PC-9 (cell line): ENCODE measurements at regions not wholly inside any gene's neighbourhood (a gene's known extent, or its start where the extent isn't known, plus 50 kb on each side); places are given as distances from the start of the nearest gene placed in this dataset.
A peak's percentile ranks its signal among the peaks of the same experiment; 100 is the strongest.

Experiments used
- BruUV-seq: library from RNA; stranded (reverse); fragments of 400-500 nt; replicated peaks from 2 replicates; lab custom pipeline; 2021; lab: Mats Ljungman, UMichigan
- CTCF ChIA-PET: fragments of 300-600 bp; sonication (Branson Sonifier 250); formaldehyde crosslinking; loops from one replicate; lab custom pipeline; 2022; ENCODE audit warnings: antibody characterized with exemption; lab: Charles Lee
- POLR2A ChIA-PET: fragments of 300-600 bp; sonication (Branson Sonifier 250); formaldehyde crosslinking; loops from one replicate; lab custom pipeline; 2022; ENCODE audit warnings: antibody characterized with exemption; ENCODE audit not compliant: unreplicated experiment; lab: Charles Lee
- DNase-seq, 2 experiments: peaks; one replicate each; pipeline versions ENCODE4 v3.0.0 to v3.0.0-alpha.2; 2015 to 2022; ENCODE audit warnings: mixed read lengths in 1 of 2
- H2AFZ ChIP-seq: fragments of 200-600 bp; sonication (generic); 2 replicates; pipeline ENCODE4 v1.8.1; 2017; ENCODE audit warnings: antibody characterized with exemption
- H3F3A ChIP-seq: fragments of 200-600 bp; sonication (generic); 2 replicates; pipeline ENCODE4 v1.8.1; 2017; ENCODE audit warnings: antibody characterized with exemption, mild to moderate bottlenecking, low read depth; ENCODE audit not compliant: insufficient read depth
- H3K27ac ChIP-seq: fragments of 200-600 bp; sonication (generic); 2 replicates; pipeline ENCODE4 v1.6.1; 2016; ENCODE audit warnings: mixed run types
- H3K27me3 ChIP-seq: fragments of 200-600 bp; sonication (generic); 2 replicates; pipeline ENCODE4 v1.6.1; 2016; ENCODE audit warnings: low read depth, mixed run types; ENCODE audit not compliant: insufficient read depth
- H3K36me3 ChIP-seq: fragments of 200-600 bp; sonication (generic); 2 replicates; pipeline ENCODE4 v1.6.1; 2016; ENCODE audit warnings: low read depth, mixed run types
- H3K4me1 ChIP-seq: fragments of 200-600 bp; sonication (generic); replicated peaks from 2 replicates; pipeline ENCODE4 v1.6.1; 2016; ENCODE audit warnings: mixed run types; ENCODE audit not compliant: insufficient read depth
- H3K4me2 ChIP-seq: fragments of 200-600 bp; sonication (generic); 2 replicates; pipeline ENCODE4 v1.6.1; 2017; ENCODE audit warnings: mixed run types
- H3K4me3 ChIP-seq: fragments of 200-600 bp; sonication (generic); 2 replicates; pipeline ENCODE4 v1.6.1; 2016; ENCODE audit warnings: mixed run types
- H3K79me2 ChIP-seq: fragments of 200-600 bp; sonication (generic); 2 replicates; pipeline ENCODE4 v1.6.1; 2017; ENCODE audit warnings: low read depth, mixed run types
- H3K9me2 ChIP-seq: fragments of 200-600 bp; sonication (generic); 2 replicates; pipeline ENCODE4 v1.8.1; 2017; ENCODE audit warnings: mild to moderate bottlenecking; ENCODE audit not compliant: insufficient read depth
- H3K9me3 ChIP-seq: fragments of 200-600 bp; sonication (generic); 2 replicates; pipeline ENCODE4 v1.8.1; 2016; ENCODE audit warnings: low read depth; ENCODE audit not compliant: insufficient read depth
- H4K20me1 ChIP-seq: fragments of 200-600 bp; sonication (generic); 2 replicates; pipeline ENCODE4 v1.8.1; 2017; ENCODE audit not compliant: insufficient read depth
- EZH2 ChIP-seq: fragments of 200-600 bp; sonication (generic); IDR thresholded peaks from 2 replicates; pipeline ENCODE4 v1.8.0; 2017; ENCODE audit warnings: antibody characterized with exemption, low read depth
- intact Hi-C: fragments of 100-400 bp; cut with micrococcal nuclease; formaldehyde crosslinking; loops from one replicate; pipeline ENCODE4 v1.10.0; 2022; ENCODE audit not compliant: unreplicated experiment
- TF ChIP-seq, protein P1 (sequence below): fragments of 200-600 bp; sonication (generic); conservative IDR thresholded peaks from 2 replicates; pipeline ENCODE4 v1.6.1; 2017; ENCODE audit warnings: mixed run types, antibody characterized with exemption, mild to moderate bottlenecking, moderate library complexity

DNA sequence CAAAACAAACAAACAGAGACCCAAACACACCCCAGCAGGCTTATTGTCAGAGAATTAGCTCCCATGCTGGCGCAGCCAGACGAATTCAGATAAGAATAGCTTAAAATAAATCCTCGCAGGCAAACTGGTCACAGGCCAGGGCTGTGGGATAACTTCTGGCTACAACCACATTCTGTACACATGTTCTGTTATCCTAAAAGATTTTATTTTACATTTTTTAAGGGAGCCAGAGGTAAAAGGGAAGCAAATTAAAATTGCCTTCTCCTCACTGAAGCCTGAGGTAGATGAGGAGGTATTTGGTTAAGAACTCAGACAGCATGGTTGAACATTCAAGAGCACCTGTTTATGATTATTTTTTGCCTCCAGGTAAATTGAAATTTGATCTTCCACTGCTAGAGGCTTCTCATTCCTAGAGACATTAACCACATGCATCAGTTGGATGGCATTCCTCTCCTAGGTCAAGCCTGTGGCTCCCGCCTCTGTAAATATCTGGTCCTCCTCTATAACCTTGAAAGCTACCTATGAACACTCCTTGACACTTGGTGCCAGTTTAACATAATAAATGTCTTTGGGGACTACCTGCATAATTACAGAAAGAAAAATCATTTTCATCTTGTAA, 190.3 kb downstream of the SATB1 start:
- Histone ChIP-seq H3K27me3 (no peaks in the 10 kb centered on the region), H3K4me2 (no peak overlapping the region), H4K20me1 (no peaks in the 10 kb centered on the region), H3K27ac (no peak overlapping the region), H3K4me3 (no peak overlapping the region), H2AFZ (no peak overlapping the region), H3K9me2 (no peaks in the 10 kb centered on the region), H3K36me3 (no peaks in the 10 kb centered on the region), H3K9me3 (peaks cover 7% of the 10 kb centered on the region; the same call in 1 of the 2 replicates), H3K79me2 (no peaks in the 10 kb centered on the region), H3F3A (peaks cover 9% of the 10 kb centered on the region; the same call in 1 of the 2 replicates), H3K4me1 (peaks cover 28% of the 10 kb centered on the region)
- no TSS peak for BruUV-seq
- POLR2A ChIA-PET = interaction anchor here (0.5 kb wide), 1 partner anchor 68 kb away, joined by 4 read pairs; no protein-coding TSS in a partner anchor
- CTCF ChIA-PET = no interaction called here
- DNase-seq = peak; percentile 32 to 72
- TF ChIP-seq EZH2 = no peak
- TF ChIP-seq, protein P1, sequence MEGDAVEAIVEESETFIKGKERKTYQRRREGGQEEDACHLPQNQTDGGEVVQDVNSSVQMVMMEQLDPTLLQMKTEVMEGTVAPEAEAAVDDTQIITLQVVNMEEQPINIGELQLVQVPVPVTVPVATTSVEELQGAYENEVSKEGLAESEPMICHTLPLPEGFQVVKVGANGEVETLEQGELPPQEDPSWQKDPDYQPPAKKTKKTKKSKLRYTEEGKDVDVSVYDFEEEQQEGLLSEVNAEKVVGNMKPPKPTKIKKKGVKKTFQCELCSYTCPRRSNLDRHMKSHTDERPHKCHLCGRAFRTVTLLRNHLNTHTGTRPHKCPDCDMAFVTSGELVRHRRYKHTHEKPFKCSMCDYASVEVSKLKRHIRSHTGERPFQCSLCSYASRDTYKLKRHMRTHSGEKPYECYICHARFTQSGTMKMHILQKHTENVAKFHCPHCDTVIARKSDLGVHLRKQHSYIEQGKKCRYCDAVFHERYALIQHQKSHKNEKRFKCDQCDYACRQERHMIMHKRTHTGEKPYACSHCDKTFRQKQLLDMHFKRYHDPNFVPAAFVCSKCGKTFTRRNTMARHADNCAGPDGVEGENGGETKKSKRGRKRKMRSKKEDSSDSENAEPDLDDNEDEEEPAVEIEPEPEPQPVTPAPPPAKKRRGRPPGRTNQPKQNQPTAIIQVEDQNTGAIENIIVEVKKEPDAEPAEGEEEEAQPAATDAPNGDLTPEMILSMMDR = no peak
- intact Hi-C loops = loop anchor here (1.0 kb wide), 1 partner anchor 60 kb away; no protein-coding TSS in a partner anchor

DNA sequence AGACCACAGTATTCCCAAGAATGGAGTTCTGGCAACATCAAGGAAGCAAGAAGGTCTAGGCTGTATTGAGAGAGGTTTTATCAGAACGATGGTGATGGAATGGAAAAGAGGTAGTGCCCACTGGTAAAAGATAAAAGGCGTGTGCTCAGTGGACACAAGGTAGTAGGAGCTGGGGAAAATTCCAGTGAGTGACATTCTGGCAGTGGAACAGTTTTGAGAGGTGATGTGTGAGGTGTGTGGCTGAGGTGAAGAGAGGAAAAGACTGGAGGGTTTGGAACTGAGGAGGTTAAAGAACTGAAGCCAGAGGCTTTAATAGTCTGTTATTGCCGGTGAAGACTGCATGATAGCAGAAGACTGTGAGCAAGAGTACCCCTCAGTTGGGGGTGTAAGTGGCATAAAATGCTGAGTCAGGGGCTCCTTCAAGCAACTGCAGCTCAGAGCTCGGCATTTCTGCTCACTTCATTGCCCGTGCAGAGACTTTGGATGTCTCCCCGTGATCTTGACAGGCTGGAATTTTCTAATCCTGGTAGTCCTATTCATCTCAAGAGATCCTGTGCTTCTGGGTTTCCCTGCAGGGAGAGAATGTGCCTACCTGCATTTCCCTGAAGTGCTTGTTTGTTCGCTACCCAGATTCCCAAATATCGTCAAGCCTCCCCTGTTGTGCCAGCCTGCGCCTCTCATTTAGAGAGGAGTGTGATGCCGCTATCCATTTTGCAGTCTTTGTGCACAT, 191.0 kb downstream of the SATB1 start:
- POLR2A ChIA-PET = interaction anchor here (0.5 kb wide), 1 partner anchor 68 kb away, joined by 4 read pairs; no protein-coding TSS in a partner anchor

DNA sequence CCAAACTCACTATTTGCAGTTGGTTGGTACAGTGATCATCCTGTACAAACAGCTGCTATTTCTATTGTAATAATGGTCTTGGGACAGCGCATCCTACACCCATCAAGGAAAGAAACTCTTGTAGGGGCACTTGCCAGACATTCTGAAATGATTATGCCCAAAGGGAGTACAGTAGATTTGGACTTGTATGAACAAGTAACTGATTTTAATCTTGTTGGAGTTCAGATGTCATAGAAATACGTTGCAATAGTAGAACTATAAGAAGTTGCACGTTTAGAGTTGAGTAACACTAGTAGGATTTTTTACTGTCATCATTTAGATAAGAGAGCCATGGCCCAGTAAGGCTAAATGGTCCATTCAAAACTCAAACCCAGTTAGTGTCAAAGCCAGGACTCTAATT, 192.8 kb downstream of the SATB1 start:
- no peaks in the 10 kb centered on the region for H3K9me2 ChIP-seq
- H3K79me2 ChIP-seq = no peaks in the 10 kb centered on the region
- H2AFZ ChIP-seq = no peak overlapping the region
- ChIA-PET CTCF (no interaction called here), POLR2A (no interaction called here)
- H3K27ac ChIP-seq = no peak overlapping the region
- peaks cover 21% of the 10 kb centered on the region; the same call in 1 of the 2 replicates for H3K4me1 ChIP-seq
- BruUV-seq = no TSS peak
- H3K9me3 ChIP-seq = peaks cover 7% of the 10 kb centered on the region; the same call in 1 of the 2 replicates
- peaks cover 5% of the 10 kb centered on the region; the same call in 1 of the 2 replicates for H3F3A ChIP-seq
- no peaks in the 10 kb centered on the region for H3K36me3 ChIP-seq
- H4K20me1 ChIP-seq = no peaks in the 10 kb centered on the region
- intact Hi-C loops = no loop called here
- TF ChIP-seq EZH2 = no peak
- TF ChIP-seq, protein P1 = no peak
- DNase-seq = no peak
- H3K4me3 ChIP-seq = no peak overlapping the region
- H3K4me2 ChIP-seq = no peak overlapping the region
- no peaks in the 10 kb centered on the region for H3K27me3 ChIP-seq

More for the DNA sequence above, 191.0 kb downstream of the SATB1 start:
- Histone ChIP-seq H3K4me3 (no peak overlapping the region), H2AFZ (no peak overlapping the region), H3K9me3 (peaks cover 7% of the 10 kb centered on the region; the same call in 1 of the 2 replicates), H4K20me1 (no peaks in the 10 kb centered on the region), H3K27me3 (no peaks in the 10 kb centered on the region), H3K27ac (no peak overlapping the region), H3K36me3 (no peaks in the 10 kb centered on the region), H3K9me2 (no peaks in the 10 kb centered on the region), H3F3A (peaks cover 9% of the 10 kb centered on the region; the same call in 1 of the 2 replicates), H3K4me2 (no peak overlapping the region), H3K4me1 (peaks cover 28% of the 10 kb centered on the region), H3K79me2 (no peaks in the 10 kb centered on the region)
- no peak for DNase-seq
- intact Hi-C loops = no loop called here
- TF ChIP-seq EZH2 = no peak
- TF ChIP-seq, protein P1 = no peak
- CTCF ChIA-PET = interaction anchor here (0.7 kb wide), 1 partner anchor 254 kb away, joined by 3 read pairs; no protein-coding TSS in a partner anchor
- BruUV-seq = no TSS peak
